ENCODE measurements at regions not wholly inside any gene's neighbourhood (a gene's known extent, or its start where the extent isn't known, plus 50 kb on each side); places are given as distances from the start of the nearest gene placed in this dataset.

DNA sequence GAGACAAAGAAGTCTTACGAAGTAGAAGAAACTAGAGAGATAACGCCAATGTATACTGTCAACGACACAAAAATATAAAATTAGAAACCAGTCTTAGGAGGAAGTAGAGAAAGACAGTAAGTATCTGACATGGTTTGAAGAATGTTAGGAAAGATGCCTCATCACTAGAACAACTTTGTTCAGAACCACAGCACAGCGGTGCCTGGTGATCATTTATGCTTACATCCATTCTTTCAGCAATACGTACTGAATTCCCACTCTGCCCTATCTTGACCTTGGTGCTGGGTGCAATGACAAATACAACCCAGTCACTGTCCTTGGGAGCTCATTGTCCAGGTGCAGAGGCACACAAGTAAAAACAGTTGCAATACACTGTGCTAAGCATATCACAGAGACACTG, 104.4 kb downstream of the TM2D1 start:
- Histone ChIP-seq H4K8ac (ENCODE audit: low read depth in 2 of 2, low read length in 2 of 2) (no peak overlapping the region), H3K27me3 (ENCODE audit: control insufficient read depth, insufficient read depth, low read length) (no peaks in the 10 kb centered on the region), H3K14ac (replicated peaks; ENCODE audit: low read depth, low read length) (no peak overlapping the region), H3K79me1 (ENCODE audit: low read depth in 1 of 2, low read length in 2 of 2) (no peaks in the 10 kb centered on the region), H3K56ac (ENCODE audit: extremely low read depth, insufficient read depth, low read length) (no peak overlapping the region; the same call in 1 of the 2 replicates), H3K27ac (ENCODE audit: insufficient read depth, low read length) (no peak overlapping the region), H2BK15ac (ENCODE audit: low read depth, low read length) (no peak overlapping the region), H4K20me1 (ENCODE audit: insufficient read depth, low read length) (no peaks in the 10 kb centered on the region), H3K23ac (ENCODE audit: low read depth, low read length) (no peak overlapping the region), H3K4ac (ENCODE audit: low read depth, low read length) (no peak overlapping the region), H4K5ac (ENCODE audit: low read depth, low read length) (no peak overlapping the region), H3K18ac (ENCODE audit: low read depth, low read length) (no peak overlapping the region), H3K4me3 (ENCODE audit: insufficient read depth, low read depth, low read length) (no peak overlapping the region), H3K4me1 (ENCODE audit: control insufficient read depth, insufficient read depth, low read length) (no peaks in the 10 kb centered on the region), H2BK120ac (ENCODE audit: low read depth, low read length) (no peak overlapping the region), H3K4me2 (ENCODE audit: low read depth, low read length) (no peak overlapping the region), H2AK5ac (ENCODE audit: low read depth, low read length) (no peak overlapping the region), H3K9me3 (ENCODE audit: control insufficient read depth, insufficient read depth, low read length) (no peaks in the 10 kb centered on the region), H3K9ac (ENCODE audit: low read depth, low read length) (no peak overlapping the region), H2AK9ac (replicated peaks; ENCODE audit: low read depth, low read length, poor library complexity) (no peak overlapping the region), H4K91ac (ENCODE audit: insufficient read depth, low read depth, low read length) (no peak overlapping the region), H2BK5ac (ENCODE audit: low read depth, low read length, poor library complexity, severe bottlenecking) (no peak overlapping the region), H3K36me3 (ENCODE audit: control insufficient read depth, insufficient read depth, low read length) (no peaks in the 10 kb centered on the region), H2BK20ac (ENCODE audit: low read depth, low read length) (no peak overlapping the region), H2AFZ (replicated peaks; ENCODE audit: low read length, poor library complexity) (no peak overlapping the region), H3K9me1 (ENCODE audit: insufficient read depth, low read length) (no peaks in the 10 kb centered on the region)
- no peak for ATAC-seq (ENCODE audit: low read depth)
- no CpG with 5 or more reads among the region's 5 CpGs for WGBS, 2 experiments (ENCODE audit: extremely low coverage in 2 of 2, insufficient read length in 1 of 2)
- DNase-seq: no peak
- CTCF ChIA-PET: no interaction called here
- POLR2A ChIA-PET (ENCODE audit: unreplicated experiment): interaction anchor here (0.6 kb wide), 1 partner anchor 625 kb away, joined by 3 read pairs; no protein-coding TSS in a partner anchor
- in situ Hi-C loops (cut with MboI; ENCODE audit: low sequenced_read_pairs): no loop called here
- dilution Hi-C loops (cut with HindIII; ENCODE audit: low sequenced_read_pairs, unreplicated experiment): no loop called here
- TF ChIP-seq MAFK (IDR thresholded peaks at IDR 0.05; ENCODE audit: low read depth, low read length) (no peak), SMC3 (IDR thresholded peaks at IDR 0.05; ENCODE audit: low read depth, low read length) (no peak), MXI1 (IDR thresholded peaks at IDR 0.05; ENCODE audit: borderline replicate concordance, low read depth, low read length) (no peak)
- intact Hi-C loops (cut with micrococcal nuclease): no loop called here
- BruUV-seq (replicated peaks): no TSS peak
